ELF-1 (cell line): ENCODE measurements at regions not wholly inside any gene's neighbourhood (a gene's known extent, or its start where the extent isn't known, plus 50 kb on each side); places are given as distances from the start of the nearest gene placed in this dataset.
"Not testable (repeated sequence)": the region's sequence is repeated elsewhere in the genome, so short reads cannot be mapped to it uniquely, and the experiment has no call there.

Experiments
- DNase-seq: peaks from one replicate; pipeline ENCODE4 v3.0.0-alpha.2; 2016; ENCODE audit warnings: low read depth, low spot score

- no peak for DNase-seq
Measured at GRCh38 chr1:178572604-178573003, 59.7 kb downstream of the TEX35 start.

- no peak for DNase-seq
Measured at GRCh38 chr1:178573330-178573729, 60.4 kb downstream of the TEX35 start.

- no peak for DNase-seq
Measured at GRCh38 chr1:178574345-178574744, 61.4 kb downstream of the TEX35 start.

- DNase-seq: no peak
Measured at GRCh38 chr1:178575611-178576361, 62.9 kb downstream of the TEX35 start.

DNA sequence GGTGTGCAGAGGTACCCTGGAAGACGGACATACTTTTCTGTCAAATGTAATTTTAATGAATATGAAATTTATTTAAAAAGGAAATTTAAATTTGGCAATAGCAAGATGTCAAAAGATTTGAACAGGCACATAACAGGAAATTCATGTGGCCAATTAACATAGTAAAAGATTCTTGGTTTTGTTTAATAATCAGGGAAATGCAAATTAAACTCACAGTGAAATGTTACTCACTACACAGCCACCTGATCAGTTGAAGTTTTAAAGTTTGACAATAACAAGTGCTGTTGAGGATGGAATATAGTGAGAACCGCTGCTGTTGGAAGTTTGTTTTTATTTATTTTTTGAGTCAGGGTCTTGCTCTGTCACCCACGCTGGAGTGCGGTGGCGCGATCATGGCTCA lies 63.9 kb downstream of the TEX35 start:
- DNase-seq: no peak

DNA sequence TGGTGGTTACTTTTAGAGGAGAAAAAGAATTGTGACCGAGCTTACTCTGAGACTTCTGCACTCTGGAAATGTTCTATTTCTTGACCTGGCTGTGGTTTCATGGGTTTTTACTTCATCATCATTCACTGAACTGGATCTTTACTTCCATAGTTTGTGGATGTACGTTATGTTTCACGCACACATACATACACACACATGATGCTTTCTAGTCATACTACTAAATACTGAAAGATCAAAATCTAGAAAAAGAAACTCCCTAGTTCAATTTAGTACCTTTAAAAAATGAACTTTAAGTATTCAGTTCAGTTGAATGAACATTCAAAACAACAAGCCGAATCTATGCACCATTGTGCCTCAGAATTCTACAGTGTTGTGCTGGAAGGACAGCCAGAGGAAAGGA lies 65.0 kb downstream of the TEX35 start:
- no peak for DNase-seq

DNA sequence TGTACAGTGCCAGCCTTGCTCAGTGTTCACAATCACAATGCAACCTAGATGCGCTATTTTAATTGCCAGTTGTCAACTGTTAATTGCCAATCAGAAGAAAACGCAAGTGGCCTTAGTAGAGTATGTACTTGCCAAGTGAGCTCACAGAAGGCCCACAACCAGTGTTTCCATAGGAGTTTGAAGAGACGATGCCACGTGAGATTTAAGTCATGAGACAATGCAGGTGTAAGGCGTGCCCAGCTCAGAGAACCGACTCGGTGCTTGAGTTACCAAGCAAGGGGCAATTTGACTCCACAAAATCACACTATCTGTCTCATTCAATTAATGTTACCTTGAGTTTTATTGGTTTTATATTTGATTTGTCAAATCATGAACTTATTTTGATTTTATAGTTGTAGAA lies 65.6 kb downstream of the TEX35 start:
- no peak for DNase-seq

- no peak for DNase-seq
Measured at GRCh38 chr1:178579095-178579494, 66.2 kb downstream of the TEX35 start.

DNA sequence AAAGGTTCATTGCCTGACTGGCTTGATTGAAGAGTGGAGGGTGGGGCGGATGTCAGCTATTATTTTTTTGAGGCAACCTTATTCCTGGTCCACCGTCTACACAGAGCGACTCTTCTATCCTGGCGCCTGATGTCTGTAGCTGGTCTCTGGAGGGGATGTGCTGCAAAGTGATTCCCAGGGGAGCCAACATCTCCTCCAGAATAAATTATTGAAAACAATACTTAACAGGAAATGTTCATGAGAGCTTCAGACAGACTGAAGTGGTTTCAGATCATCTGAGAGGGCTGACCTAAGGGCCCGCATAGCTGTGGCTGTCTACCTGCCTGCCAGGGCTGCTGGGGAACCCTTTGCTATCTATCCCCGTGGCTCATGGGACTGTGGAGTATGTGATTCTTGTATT lies 66.7 kb downstream of the TEX35 start:
- DNase-seq: no peak

- no peak for DNase-seq
Measured at GRCh38 chr1:178580096-178580495, 67.2 kb downstream of the TEX35 start.

DNA sequence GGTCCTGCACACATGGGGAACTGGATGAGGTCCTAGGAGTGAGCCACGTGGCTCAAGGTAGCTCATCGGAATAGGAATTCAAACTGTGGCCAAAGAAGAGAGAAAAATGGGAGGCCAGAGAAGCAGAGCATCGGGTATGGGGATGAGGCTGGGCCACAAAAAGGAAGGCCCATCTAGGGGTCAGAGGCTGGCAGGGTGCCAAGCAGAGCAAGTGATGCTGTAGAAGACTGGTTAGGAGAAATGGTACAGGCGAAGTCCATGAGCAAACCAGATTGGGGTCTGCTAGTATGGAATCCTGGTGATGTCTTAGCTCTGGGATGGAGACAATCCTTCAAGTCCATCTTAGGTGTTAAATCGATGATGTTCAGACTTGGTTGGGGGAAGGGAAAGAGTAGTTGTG lies 68.0 kb downstream of the TEX35 start:
- DNase-seq: no peak

DNA sequence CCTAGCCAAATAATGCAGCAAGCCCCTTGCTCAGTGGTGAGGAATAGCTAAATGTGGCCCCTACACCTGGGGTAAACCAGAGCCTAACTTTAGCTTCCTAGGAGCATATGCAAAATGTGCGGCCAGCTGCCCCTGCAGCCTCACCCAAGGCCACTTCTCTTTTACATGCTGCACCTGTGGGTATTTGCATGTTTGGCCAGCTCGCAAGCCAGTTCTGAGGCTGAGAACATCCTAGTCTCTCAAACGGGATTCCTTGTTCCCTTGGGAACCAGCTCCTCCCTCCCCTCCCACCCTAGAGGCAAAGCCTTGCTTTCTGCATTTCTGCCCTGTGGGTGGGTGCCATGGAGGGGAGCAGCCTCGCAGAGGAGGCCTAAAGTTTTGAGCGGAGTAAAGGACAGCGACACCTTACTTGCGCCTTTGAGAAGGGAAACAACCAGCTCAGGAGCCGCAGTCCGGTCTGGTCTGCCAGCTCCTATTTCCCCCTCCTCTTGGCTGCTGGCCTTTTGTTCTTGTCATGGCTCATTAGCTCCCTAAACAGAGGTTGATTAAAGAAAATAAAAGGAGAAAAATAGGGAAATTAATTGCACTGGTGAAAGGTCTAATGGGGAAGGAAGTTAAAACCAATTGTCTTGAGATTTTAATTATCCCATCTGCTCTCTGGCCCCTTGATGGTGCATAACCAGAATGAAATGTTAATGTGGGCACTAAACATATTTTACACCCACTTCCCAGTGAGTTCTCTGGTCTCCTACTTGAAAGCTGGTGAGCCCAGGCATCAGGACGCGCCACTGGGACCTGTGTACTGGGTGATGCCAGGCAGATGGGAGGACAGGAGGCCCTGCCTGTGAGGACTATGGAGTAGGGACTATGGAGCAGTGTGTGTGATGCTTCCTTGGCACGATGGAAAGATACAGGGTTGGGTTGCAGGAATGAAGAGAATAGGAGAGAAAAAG lies 68.7 kb downstream of the TEX35 start:
- peak; percentile 73 for DNase-seq

GRCh38 chr1:178587096-178587495 lies 74.2 kb downstream of the TEX35 start:
- no peak for DNase-seq

DNA sequence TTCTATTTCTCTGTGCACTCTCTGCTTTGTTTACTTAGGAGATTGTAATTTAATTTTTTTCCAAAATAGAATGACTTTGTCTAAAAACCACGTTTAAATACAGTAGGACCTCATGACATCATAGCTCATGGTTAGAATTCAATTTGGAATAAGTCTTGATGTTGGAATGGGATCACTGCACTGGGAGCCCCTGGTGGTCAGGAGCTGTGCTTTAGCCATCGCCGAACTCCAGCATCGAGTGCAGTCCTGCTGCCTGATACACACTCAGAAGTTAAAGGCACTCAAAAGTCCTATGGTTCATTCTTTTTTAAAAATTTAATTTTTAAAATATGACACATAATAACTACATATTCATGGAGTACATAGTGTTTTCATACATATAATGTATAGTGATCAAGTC lies 75.1 kb downstream of the TEX35 start:
- DNase-seq: no peak

DNA sequence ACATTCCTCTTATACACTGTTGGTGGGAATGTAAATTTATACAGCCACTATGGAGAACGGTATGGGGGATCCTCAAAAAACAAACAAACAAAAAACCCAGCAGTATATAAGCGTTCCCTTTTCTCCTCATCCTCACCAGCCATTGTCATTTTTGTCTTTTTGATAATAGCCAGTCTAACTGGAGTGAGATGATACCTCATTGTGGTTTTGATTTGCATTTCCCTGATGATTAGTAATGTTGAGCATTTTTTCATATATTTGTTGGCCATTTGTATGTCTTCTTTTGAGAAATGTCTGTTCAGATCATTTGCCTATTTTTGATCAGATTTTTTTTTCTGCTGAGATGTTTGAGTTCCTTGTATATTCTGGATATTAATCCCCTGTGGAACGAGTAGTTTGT lies 76.1 kb downstream of the TEX35 start:
- DNase-seq: not testable (repeated sequence)

DNA sequence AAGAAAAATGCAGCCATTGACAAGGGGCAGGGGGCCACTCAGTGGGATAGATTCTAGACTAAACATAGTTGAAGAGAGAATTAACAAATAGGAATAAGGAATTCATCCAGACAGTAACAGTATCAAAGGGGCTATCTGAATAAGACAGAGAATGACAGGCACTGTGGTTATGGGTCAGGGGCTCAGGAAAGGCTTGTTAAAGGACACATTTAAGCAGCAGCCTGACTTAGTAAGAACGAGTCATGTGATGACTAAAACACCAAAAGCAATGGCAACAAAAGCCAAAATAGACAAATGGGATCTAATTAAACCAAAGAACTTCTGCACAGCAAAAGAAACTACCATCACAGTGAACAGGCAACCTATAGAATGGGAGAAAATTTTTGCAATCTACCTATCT lies 78.9 kb downstream of the TEX35 start:
- not testable (repeated sequence) for DNase-seq

GRCh38 chr1:178593515-178593914 lies 80.6 kb downstream of the TEX35 start:
- no peak for DNase-seq

- no peak for DNase-seq
Measured at GRCh38 chr1:178594133-178594532, 81.2 kb downstream of the TEX35 start.

DNA sequence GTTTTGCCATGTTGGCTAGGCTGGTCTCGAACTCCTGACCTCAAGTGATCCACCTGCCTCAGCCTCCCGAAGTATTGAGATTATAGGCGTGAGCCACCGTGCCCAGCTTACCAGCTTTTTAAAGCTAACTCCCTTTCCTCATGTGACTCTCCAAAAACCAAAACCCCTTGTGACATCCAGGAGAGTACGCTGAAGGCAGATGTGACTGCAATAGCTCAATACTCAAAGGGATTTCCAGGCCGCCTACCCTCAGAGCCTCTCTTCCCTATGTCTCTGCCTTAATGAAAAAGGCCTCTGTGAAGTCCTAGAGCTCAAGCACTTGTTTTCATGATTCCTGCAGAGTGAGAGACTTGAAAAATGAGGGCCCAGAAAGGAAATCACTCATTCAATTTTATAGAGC lies 82.6 kb downstream of the TEX35 start:
- DNase-seq: no peak

GRCh38 chr1:178599087-178599486 lies 86.2 kb downstream of the TEX35 start:
- DNase-seq: no peak

DNA sequence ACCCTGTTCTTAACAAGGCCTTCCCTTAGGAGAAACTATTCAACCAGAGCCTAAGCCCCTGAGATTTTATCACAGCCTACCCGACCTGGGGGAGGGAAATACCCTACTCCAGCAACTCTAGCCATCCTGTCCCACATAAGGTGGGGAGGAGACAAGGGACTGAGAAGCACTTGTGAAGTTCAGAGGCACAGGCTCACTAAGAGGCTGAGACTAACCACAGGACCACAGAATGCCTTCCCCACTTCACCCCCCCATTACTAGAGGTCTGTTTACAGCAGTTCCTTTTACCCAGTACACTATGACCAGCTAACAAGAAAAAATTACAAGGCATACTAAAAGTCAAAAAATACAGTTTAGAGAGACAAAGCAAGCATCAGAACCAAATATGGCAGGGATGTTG lies 86.8 kb downstream of the TEX35 start:
- no peak for DNase-seq

DNA sequence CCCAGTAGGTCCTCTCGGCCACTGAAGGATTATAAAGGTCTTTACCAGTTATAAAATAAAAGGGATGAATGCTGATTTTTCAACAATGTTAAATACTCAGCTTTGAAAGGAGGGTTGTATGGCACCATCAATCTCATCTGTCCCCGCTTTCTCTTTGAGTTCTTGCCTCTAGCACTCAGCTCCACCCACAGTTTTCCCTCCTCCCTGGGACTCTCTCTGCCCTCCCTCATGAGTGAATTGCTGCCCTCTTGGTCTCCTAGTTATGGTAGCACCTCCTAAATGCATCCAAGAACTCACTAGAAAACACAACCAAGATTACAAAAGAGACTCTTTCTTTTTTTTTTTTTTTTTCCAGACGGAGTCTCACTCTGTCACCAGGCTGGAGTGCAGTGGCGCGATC lies 91.0 kb downstream of the TEX35 start:
- no peak for DNase-seq

DNA sequence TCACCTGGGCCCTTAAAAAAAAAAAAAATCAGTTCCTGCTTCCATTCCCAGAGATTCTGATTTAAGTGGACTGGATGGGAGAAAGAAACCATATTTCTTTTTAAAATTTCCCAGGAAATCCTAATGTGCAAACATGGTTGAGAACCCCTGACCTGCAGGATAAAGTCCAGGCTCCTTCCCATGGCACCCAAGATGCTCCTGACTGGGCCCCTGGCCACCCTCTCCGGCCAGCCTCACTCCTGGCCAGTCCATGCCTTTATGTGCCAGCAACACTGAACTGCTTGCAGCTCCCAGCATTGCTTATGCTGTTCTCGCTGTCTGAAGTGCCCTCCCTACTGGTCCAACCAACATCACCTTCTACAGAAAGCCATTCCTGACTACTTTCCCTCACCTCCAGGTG lies 93.9 kb downstream of the TEX35 start:
- no peak for DNase-seq
